Panc1 (cell line): ENCODE measurements at regions not wholly inside any gene's neighbourhood (a gene's known extent, or its start where the extent isn't known, plus 50 kb on each side); places are given as distances from the start of the nearest gene placed in this dataset.

Experiments used
- ATAC-seq: fragments of 200-7000 bp; cut with Tn5 transposase; 2 replicates; pipeline ENCODE4 v1.9.1; 2020; ENCODE audit warnings: mild to moderate bottlenecking, moderate library complexity
- BruUV-seq: library from RNA; stranded (reverse); fragments of 400-500 nt; replicated peaks from 2 replicates; lab custom pipeline; 2021; lab: Mats Ljungman, UMichigan
- CTCF ChIA-PET: fragments of 300-600 bp; sonication (Branson Sonifier 250); formaldehyde crosslinking; loops from one replicate; lab custom pipeline; 2022; ENCODE audit warnings: antibody characterized with exemption; lab: Charles Lee
- POLR2A ChIA-PET: fragments of 300-600 bp; sonication (Branson Sonifier 250); formaldehyde crosslinking; loops from one replicate; lab custom pipeline; 2022; ENCODE audit warnings: antibody characterized with exemption; lab: Charles Lee
- DNase-seq: peaks from one replicate; pipeline ENCODE4 v3.0.0-alpha.2; 2010; ENCODE audit warnings: low read depth, low spot score
- H3K27ac ChIP-seq: 2 replicates; pipeline ENCODE4 v1.5.1; 2011; ENCODE audit warnings: mild to moderate bottlenecking, low read length, inconsistent platforms
- H3K27me3 ChIP-seq: fragments of 200-500 bp; sonication (Bioruptor generic); 2 replicates; pipeline ENCODE4 v1.6.0; 2014; ENCODE audit warnings: low read length, inconsistent platforms; ENCODE audit not compliant: control insufficient read depth, insufficient read depth
- H3K36me3 ChIP-seq: fragments of 200-500 bp; sonication (Bioruptor generic); 2 replicates; pipeline ENCODE4 v1.5.1; 2014; ENCODE audit warnings: inconsistent platforms, mild to moderate bottlenecking, low read length, moderate library complexity; ENCODE audit not compliant: control insufficient read depth, insufficient read depth
- H3K4me1 ChIP-seq: 2 replicates; pipeline ENCODE4 v1.5.1; 2011; ENCODE audit warnings: inconsistent platforms, mild to moderate bottlenecking, low read length, moderate library complexity; ENCODE audit not compliant: control insufficient read depth, insufficient read depth
- H3K4me3 ChIP-seq, 2 experiments: 2 replicates each; pipeline ENCODE4 v1.5.1; 2011 to 2012; ENCODE audit warnings: low read depth in 2 of 2, low read length in 2 of 2, mild to moderate bottlenecking in 2 of 2, inconsistent platforms in 1 of 2, moderate library complexity in 1 of 2
- H3K9me3 ChIP-seq: fragments of 200-500 bp; sonication (Bioruptor generic); 2 replicates; pipeline ENCODE4 v1.5.1; 2014; ENCODE audit warnings: low read depth, mild to moderate bottlenecking, inconsistent platforms, low read length, moderate library complexity; ENCODE audit not compliant: control insufficient read depth, insufficient read depth
- CTCF ChIP-seq: fragments of 450-650 bp; IDR thresholded peaks from 2 replicates; pipeline ENCODE4 v1.5.1; 2017; ENCODE audit warnings: mild to moderate bottlenecking
- POLR2AphosphoS5 ChIP-seq: IDR thresholded peaks from 2 replicates; pipeline ENCODE4 v1.6.1; 2012; ENCODE audit warnings: mild to moderate bottlenecking, low read depth, low read length, moderate library complexity
- REST ChIP-seq, 2 experiments: IDR thresholded peaks; 2 replicates each; pipeline ENCODE4 v1.6.1; 2011 to 2012; ENCODE audit warnings: low read depth in 2 of 2, control low read depth in 1 of 2, low read length in 1 of 2, mild to moderate bottlenecking in 1 of 2, moderate library complexity in 1 of 2; ENCODE audit not compliant: insufficient read depth in 1 of 2
- SIN3A ChIP-seq: IDR thresholded peaks from 2 replicates; pipeline ENCODE4 v1.6.1; 2012; ENCODE audit warnings: low read depth, mild to moderate bottlenecking, low read length, moderate library complexity, borderline replicate concordance; ENCODE audit not compliant: insufficient read depth
- TCF7L2 ChIP-seq: IDR thresholded peaks from 2 replicates; pipeline ENCODE4 v1.6.1; 2011; ENCODE audit warnings: mild to moderate bottlenecking, low read depth, low read length, inconsistent platforms
- in situ Hi-C: cut with HindIII; loops from 2 replicates; pipeline ENCODE4 v1.10.0; 2016; ENCODE audit warnings: low sequenced_read_pairs, low pct_unique_long_range_greater_than_20kb
- intact Hi-C: fragments of 100-400 bp; cut with micrococcal nuclease; formaldehyde crosslinking; loops from one replicate; pipeline ENCODE4 v1.10.0; 2022; ENCODE audit not compliant: unreplicated experiment

GRCh38 chr10:2387261-2387660, 649.9 kb upstream of the ADARB2 start:
- H3K36me3 ChIP-seq = no peaks in the 10 kb centered on the region
- intact Hi-C loops = no loop called here
- 0 out of 2 replicates have a peak, but pooled peaks cover 2% of the 10 kb centered on the region for H3K27me3 ChIP-seq
- POLR2A ChIA-PET = no interaction called here
- no TSS peak for BruUV-seq
- H3K4me3 ChIP-seq = no peak overlapping the region
- H3K27ac ChIP-seq = no peak overlapping the region
- no peaks in the 10 kb centered on the region for H3K9me3 ChIP-seq
- CTCF ChIA-PET = no interaction called here
- TF ChIP-seq SIN3A (no peak), REST (IDR thresholded peaks at IDR 0.05; ENCODE audit: insufficient read depth in 1 of 2, low read depth in 2 of 2, low read length in 1 of 2) (no peak)
- in situ Hi-C loops = no loop called here
- no peaks in the 10 kb centered on the region for H3K4me1 ChIP-seq
- ATAC-seq (no peak), DNase-seq (no peak)

- ChIA-PET CTCF (no interaction called here), POLR2A (no interaction called here)
- H3K27me3 ChIP-seq = no peaks in the 10 kb centered on the region
- BruUV-seq = no TSS peak
- H3K9me3 ChIP-seq = no peaks in the 10 kb centered on the region
- no peaks in the 10 kb centered on the region for H3K36me3 ChIP-seq
- in situ Hi-C loops = no loop called here
- ATAC-seq (no peak), DNase-seq (no peak)
- no peaks in the 10 kb centered on the region for H3K4me1 ChIP-seq
- TF ChIP-seq SIN3A = no peak
- no peak for TF ChIP-seq CTCF
- no peak for TF ChIP-seq POLR2AphosphoS5
- TF ChIP-seq TCF7L2 = no peak
- no peak for TF ChIP-seq REST (IDR thresholded peaks at IDR 0.05; ENCODE audit: insufficient read depth in 1 of 2, low read depth in 2 of 2, low read length in 1 of 2)
- H3K27ac ChIP-seq = no peak overlapping the region
- H3K4me3 ChIP-seq = no peak overlapping the region
- intact Hi-C loops = no loop called here
Measured at GRCh38 chr10:2380218-2380617, 642.9 kb upstream of the ADARB2 start.
